Renal cortex interstitium (tissue), 11 donors: ENCODE measurements at regions not wholly inside any gene's neighbourhood (a gene's known extent, or its start where the extent isn't known, plus 50 kb on each side); places are given as distances from the start of the nearest gene placed in this dataset.
A peak's percentile ranks its signal among the peaks of the same experiment; 100 is the strongest.

Experiments used
- DNase-seq, 11 donors: peaks; one replicate each; pipeline ENCODE4 v3.0.0-alpha.2; 2013; ENCODE audit warnings: low read depth in 9 of 11, low spot score in 4 of 11; ENCODE audit errors: extremely low read depth in 1 of 11

DNA sequence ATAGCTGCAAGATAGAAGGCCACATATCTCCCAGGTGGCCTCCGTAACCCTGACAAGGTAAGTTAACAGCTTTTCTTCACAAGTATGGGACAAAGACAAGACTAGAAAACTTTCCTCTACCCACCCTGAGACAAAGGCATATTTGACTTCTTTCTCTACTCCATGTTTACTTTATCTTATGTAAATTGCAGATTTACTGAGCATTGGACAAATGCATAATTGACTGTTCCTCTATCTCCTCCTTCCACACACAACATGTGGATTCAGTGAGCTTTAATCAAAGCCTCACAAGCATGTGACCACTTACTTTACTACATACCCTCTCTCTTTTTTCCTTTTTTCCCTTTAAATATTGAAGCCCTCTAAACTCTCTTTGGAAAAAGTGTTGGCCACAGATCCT is 289.1 kb upstream of the TMTC1 start:
- no peak for DNase-seq

- no peak for DNase-seq
Measured at GRCh38 chr12:30067146-30067545, 283.4 kb upstream of the TMTC1 start.

- no peak for DNase-seq
Measured at GRCh38 chr12:30064906-30065305, 281.2 kb upstream of the TMTC1 start.

GRCh38 chr12:30063435-30063945 is 279.7 kb upstream of the TMTC1 start:
- DNase-seq = no peak

DNA sequence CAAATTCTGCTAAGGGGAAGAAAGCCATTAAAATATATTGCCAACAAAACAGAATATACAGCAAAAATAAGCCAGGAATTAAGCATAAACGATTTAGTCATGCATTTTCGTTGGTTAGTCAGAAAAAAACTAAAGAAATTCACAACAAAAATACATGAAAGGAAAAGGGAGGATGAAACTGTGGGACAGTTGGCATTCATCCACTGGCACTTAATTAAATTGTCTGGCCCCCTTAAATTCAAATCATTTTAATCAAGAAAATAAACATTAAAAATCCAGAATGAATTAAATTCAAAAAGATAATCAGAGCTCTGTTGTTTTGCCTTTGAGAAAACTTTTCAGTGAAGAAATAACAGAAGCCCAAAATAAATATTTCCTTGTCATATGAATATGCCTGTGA is 264.6 kb upstream of the TMTC1 start:
- no peak for DNase-seq

- DNase-seq = no peak
Measured at GRCh38 chr12:30047516-30048254, 263.9 kb upstream of the TMTC1 start.

GRCh38 chr12:30046376-30046775 is 262.6 kb upstream of the TMTC1 start:
- DNase-seq = no peak

- no peak for DNase-seq
Measured at GRCh38 chr12:30045171-30045570, 261.4 kb upstream of the TMTC1 start.

DNA sequence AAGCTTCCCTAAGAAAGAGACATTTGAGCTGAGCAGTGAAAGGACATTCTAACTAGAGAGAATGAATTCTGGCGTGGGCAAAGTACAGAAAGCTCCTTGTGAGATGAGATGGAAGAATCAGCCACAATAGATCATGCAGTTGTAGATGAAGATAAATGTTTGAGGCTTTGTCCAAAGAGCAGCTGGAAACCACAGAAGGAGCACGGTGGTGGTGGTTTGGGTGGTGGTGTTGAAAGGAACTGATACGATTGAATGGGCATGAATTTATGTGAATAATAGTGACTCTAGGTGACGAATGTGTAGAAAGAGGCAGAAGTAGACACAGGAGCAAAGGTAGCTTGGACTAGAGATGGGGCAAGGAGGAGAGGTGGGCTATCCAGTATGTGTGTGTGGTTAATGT is 260.5 kb upstream of the TMTC1 start:
- DNase-seq = no peak

DNA sequence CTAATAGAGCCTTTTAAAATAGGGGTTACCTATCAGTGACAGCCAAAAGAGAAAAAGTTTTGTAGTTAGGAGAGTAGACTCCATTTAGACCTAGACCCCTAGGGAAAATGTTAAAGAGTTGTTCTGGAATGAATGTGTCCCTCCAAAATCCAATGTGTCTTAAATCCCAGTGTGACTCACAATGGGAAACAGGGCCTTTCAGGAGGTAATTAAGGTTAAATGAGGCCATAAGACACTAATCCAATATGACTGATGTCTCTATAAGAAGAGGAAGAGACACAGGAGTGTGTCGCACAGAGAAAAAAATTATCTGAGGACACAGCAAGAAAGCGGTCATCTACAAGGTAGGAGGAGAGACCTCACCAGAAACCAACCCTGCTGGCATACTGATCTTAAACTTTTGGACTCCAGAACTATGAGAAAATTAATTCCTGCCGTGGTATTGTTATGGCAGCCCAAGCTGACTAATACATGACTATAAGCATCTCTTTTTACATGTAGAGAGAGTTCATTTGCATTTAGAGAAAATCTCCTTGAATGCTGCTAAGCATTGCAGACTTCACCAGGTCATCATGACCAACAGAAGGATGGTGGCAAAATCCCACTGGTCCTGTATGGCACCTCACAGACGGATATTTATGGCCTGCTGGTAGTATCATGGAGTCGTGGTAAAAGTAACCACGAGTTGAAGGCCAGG is 259.6 kb upstream of the TMTC1 start:
- no peak for DNase-seq

DNA sequence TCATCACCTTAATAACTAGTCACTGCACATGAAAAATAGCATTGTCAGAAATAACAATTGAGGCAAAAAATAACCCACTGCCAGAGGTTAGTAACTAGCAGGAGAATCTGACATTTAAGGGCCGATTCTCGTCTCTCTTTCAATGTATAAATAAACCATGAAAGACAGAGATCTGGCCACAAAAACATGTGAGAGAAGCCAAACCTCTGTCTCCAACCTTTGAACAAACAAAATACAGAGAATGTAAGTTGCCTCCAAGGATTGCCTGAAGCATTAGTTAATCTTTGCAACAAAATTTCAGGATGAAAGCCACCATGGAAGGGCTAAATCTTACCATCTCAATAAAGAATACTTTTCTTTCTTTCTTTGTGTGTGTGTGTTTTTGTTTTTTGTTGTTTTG is 257.4 kb upstream of the TMTC1 start:
- no peak for DNase-seq

DNA sequence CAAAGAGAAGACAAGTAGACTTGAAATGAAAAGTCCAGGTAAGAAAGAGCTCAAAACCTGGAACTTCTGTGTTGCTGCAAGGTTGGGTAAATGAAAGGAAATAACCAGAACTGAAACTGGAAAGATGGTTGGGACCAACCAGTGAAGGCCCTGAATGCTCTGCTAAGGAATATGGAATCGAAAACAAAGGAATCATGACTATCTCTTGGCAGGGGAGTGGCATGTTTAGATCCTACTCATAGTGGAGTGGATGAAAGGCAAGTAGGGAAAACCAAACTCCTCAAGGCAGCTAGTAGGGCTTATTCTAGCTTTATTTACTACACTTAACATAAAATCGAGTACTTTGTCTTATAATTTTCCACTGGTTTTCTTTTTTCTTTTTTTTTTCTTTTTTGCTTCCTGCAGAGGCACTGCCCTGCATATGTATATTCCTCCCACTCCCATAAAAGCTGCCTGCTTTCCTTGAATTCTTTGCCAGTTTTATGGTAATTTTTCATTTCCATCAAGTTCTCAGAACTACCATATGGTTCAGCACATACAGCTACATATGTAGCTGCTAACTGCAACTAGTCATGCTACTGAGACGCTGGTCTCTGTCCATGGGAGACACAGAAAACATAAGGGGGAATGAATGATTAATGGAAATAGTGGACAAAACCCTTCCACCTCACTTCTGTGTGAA is 247.1 kb upstream of the TMTC1 start:
- DNase-seq = no peak

- DNase-seq = no peak
Measured at GRCh38 chr12:30026621-30027234, 243.0 kb upstream of the TMTC1 start.

DNA sequence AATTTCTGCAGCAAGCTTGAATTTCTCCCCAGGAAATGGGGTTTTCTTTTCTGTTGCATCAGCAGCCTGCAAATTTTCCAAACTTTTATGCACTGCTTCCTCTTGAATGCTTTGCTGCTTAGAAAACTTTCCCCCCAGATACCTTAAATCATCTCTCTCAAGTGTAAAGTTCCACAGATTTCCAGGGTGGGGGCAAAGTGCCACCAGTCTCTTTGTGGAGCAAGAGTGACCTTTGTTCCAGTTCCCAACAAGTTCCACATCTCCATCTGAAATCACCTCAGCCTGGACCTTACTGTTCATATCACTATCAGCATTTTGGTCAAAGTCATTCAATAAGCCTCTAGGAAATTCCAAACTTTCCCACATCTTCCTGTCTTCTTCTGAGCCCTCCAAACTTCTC is 241.6 kb upstream of the TMTC1 start:
- DNase-seq = no peak

DNA sequence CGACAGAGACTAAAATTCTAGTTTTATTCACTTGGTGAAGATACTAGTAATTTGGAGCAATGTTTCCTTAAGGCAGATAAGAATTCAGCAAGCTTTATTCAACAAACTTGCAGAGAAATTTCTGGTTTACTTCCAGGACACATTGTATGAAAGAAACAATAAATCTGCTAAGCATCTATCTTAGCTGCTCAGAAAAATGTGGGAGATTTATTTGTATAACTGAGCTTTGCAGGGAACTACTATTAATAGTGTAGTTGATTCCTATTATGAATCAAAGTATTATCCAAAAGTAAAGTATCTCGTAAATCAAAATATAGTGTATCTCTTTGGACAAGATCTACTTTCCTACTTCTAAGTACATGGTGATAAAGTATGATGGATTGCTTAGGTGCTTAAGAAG is 239.4 kb upstream of the TMTC1 start:
- no peak for DNase-seq

GRCh38 chr12:30021051-30021833 is 237.5 kb upstream of the TMTC1 start:
- DNase-seq = peak in 2 of 11 donors; percentile 17 to 20

GRCh38 chr12:30019366-30020140 is 235.8 kb upstream of the TMTC1 start:
- no peak for DNase-seq

DNA sequence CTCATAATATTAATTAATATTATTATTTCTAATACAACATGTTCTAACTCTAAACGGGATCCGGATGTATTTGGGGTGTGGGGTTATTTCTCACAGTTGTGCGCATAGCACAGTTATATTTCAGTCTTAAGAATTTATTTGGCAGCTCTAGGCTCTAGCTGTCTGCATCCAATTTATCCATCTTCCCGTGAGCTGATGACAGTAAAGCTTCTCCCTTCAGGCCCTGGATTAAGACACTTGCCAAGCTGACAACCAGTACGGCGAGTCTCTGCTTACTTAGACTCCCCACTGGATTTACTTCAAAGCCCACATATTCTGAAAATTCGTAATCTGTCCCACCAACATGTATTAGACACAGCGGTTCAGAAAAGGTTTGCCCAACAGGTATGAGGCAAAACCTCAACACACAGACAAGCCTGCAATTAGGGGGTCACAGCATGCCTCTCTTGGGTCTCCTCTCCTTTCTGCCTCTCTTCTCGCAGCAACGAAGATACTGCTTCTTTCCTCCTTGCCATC is 232.9 kb upstream of the TMTC1 start:
- DNase-seq = no peak
